NT2/D1 (cell line): ENCODE measurements at regions not wholly inside any gene's neighbourhood (a gene's known extent, or its start where the extent isn't known, plus 50 kb on each side); places are given as distances from the start of the nearest gene placed in this dataset.

Source experiments
- SUZ12 ChIP-seq: IDR thresholded peaks from 2 replicates; pipeline ENCODE4 v1.6.1; 2011; ENCODE audit not compliant: insufficient read length, insufficient read depth; ENCODE audit errors: extremely low read depth
- YY1 ChIP-seq: IDR thresholded peaks from 2 replicates; pipeline ENCODE4 v1.6.1; 2011; ENCODE audit not compliant: insufficient read length, insufficient read depth
- ZNF274 ChIP-seq: IDR thresholded peaks from 2 replicates; pipeline ENCODE4 v1.6.1; 2011; ENCODE audit warnings: mild to moderate bottlenecking, low read depth, low read length

- TF ChIP-seq ZNF274 = no peak
- TF ChIP-seq YY1 = no peak
- no peak for TF ChIP-seq SUZ12
Observed at GRCh38 chr6:21739241-21739640, 145.7 kb downstream of the SOX4 start.
